Smooth muscle cell (in vitro differentiated cells): ENCODE measurements at regions not wholly inside any gene's neighbourhood (a gene's known extent, or its start where the extent isn't known, plus 50 kb on each side); places are given as distances from the start of the nearest gene placed in this dataset.

ENCODE experiments used
- DNase-seq: peaks from one replicate; lab custom pipeline; 2025; ENCODE audit not compliant: unreplicated experiment; lab: John Stamatoyannopoulos, UW
- H2AFZ ChIP-seq: fragments of 200-600 bp; sonication (generic); 2 replicates; pipeline ENCODE4 v1.6.0; 2016; ENCODE audit warnings: antibody characterized with exemption, low read depth, mild to moderate bottlenecking
- H3F3A ChIP-seq: fragments of 200-600 bp; sonication (generic); 2 replicates; pipeline ENCODE4 v1.6.0; 2017; ENCODE audit warnings: antibody characterized with exemption, low read depth
- H3K27ac ChIP-seq: fragments of 200-600 bp; sonication (generic); 2 replicates; pipeline ENCODE4 v1.5.1; 2016; ENCODE audit warnings: low read depth, mild to moderate bottlenecking
- H3K27me3 ChIP-seq: fragments of 200-600 bp; sonication (generic); 2 replicates; pipeline ENCODE4 v1.6.1; 2016; ENCODE audit warnings: low read depth, mild to moderate bottlenecking
- H3K36me3 ChIP-seq: fragments of 200-600 bp; sonication (generic); 2 replicates; pipeline ENCODE4 v1.5.1; 2016; ENCODE audit warnings: low read depth
- H3K4me1 ChIP-seq: fragments of 200-600 bp; sonication (generic); 2 replicates; pipeline ENCODE4 v1.5.1; 2016; ENCODE audit warnings: low read depth
- H3K4me2 ChIP-seq: fragments of 200-600 bp; sonication (generic); 2 replicates; pipeline ENCODE4 v1.6.0; 2016; ENCODE audit warnings: mild to moderate bottlenecking
- H3K4me3 ChIP-seq: fragments of 200-600 bp; sonication (generic); 2 replicates; pipeline ENCODE4 v1.5.1; 2016; ENCODE audit warnings: mild to moderate bottlenecking
- H3K79me2 ChIP-seq: fragments of 200-600 bp; sonication (generic); 2 replicates; pipeline ENCODE4 v1.6.0; 2016; ENCODE audit warnings: low read depth, mild to moderate bottlenecking
- H3K9ac ChIP-seq: fragments of 200-600 bp; sonication (generic); 2 replicates; pipeline ENCODE4 v1.6.0; 2016; ENCODE audit warnings: low read depth
- H3K9me3 ChIP-seq: fragments of 200-600 bp; sonication (generic); replicated peaks from 2 replicates; pipeline ENCODE4 v1.5.1; 2016; ENCODE audit warnings: low read depth
- H4K20me1 ChIP-seq: fragments of 200-600 bp; sonication (generic); 2 replicates; pipeline ENCODE4 v1.6.0; 2016; ENCODE audit warnings: low read depth
- WGBS: methylation state at CpG from one replicate; pipeline ENCODE4 v1.1.7; 2016; ENCODE audit warnings: low lambda C conversion rate; 5-methylcytosine and 5-hydroxymethylcytosine counted together
- TF ChIP-seq, protein P1 (sequence below): fragments of 200-600 bp; sonication (generic); IDR thresholded peaks from 2 replicates; pipeline ENCODE4 v1.5.1; 2017; ENCODE audit warnings: borderline replicate concordance, mild to moderate bottlenecking, antibody characterized with exemption; ENCODE audit not compliant: insufficient read depth, poor library complexity, severe bottlenecking

DNA sequence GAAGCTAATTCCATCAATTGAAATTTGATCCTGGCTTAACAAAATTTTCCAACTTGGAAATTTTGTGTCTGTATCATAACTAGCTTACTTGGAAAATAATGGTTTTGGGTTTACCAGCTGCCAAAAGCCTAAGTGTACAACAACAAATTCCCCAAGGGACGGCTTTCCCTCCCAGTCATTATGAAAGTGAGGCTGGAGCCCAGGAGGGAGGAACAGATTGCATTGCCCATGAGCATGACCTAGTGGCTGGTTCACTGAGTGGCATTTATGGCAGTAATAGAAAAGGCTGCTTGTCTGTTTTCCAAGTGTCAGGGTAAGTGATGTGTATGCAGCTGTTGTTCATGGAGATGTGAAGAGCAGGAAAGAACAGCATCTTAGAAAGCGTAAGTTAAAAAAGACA, 70.8 kb upstream of the HHIP start:
- no peaks in the 10 kb centered on the region for H3K9me3 ChIP-seq
- no peak overlapping the region for H3K4me3 ChIP-seq
- H3K79me2 ChIP-seq, result no peaks in the 10 kb centered on the region
- no peaks in the 10 kb centered on the region for H3K36me3 ChIP-seq
- no peaks in the 10 kb centered on the region for H4K20me1 ChIP-seq
- DNase-seq, result no peak
- no peaks in the 10 kb centered on the region for H3F3A ChIP-seq
- H3K4me1 ChIP-seq, result no peaks in the 10 kb centered on the region
- H3K9ac ChIP-seq, result no peak overlapping the region
- H3K4me2 ChIP-seq, result no peak overlapping the region
- H3K27ac ChIP-seq, result no peak overlapping the region
- TF ChIP-seq, protein P1, sequence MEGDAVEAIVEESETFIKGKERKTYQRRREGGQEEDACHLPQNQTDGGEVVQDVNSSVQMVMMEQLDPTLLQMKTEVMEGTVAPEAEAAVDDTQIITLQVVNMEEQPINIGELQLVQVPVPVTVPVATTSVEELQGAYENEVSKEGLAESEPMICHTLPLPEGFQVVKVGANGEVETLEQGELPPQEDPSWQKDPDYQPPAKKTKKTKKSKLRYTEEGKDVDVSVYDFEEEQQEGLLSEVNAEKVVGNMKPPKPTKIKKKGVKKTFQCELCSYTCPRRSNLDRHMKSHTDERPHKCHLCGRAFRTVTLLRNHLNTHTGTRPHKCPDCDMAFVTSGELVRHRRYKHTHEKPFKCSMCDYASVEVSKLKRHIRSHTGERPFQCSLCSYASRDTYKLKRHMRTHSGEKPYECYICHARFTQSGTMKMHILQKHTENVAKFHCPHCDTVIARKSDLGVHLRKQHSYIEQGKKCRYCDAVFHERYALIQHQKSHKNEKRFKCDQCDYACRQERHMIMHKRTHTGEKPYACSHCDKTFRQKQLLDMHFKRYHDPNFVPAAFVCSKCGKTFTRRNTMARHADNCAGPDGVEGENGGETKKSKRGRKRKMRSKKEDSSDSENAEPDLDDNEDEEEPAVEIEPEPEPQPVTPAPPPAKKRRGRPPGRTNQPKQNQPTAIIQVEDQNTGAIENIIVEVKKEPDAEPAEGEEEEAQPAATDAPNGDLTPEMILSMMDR, result no peak
- H2AFZ ChIP-seq, result no peak overlapping the region
- H3K27me3 ChIP-seq, result peaks cover 5% of the 10 kb centered on the region
- WGBS, result 83% methylated on average over 2 of the region's 2 CpGs

DNA sequence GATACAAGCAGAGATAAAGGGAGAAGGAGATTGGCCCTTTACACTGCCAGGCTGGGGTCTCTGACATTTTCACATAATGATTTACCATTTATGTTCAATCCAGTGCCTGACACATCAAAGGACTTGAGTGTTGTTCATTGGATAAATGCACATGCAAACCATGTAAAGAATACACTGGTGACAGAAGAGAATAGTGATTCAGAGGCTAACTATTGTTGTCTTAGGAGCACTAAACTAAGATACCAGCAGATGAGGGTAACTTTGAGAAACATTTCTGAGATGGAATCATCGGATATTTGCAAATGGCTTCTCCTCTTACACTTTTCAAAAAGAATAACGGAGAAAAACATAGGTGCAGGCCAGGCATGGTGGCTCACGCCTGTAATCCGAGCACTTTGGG, 67.3 kb upstream of the HHIP start:
- no peak overlapping the region for H3K9ac ChIP-seq
- H3F3A ChIP-seq, result no peaks in the 10 kb centered on the region
- H3K27ac ChIP-seq, result no peak overlapping the region
- H3K4me3 ChIP-seq, result no peak overlapping the region
- no peak for DNase-seq
- no peak overlapping the region for H2AFZ ChIP-seq
- WGBS, result 92% methylated on average over 4 of the region's 4 CpGs
- H3K4me2 ChIP-seq, result no peak overlapping the region
- no peaks in the 10 kb centered on the region for H3K9me3 ChIP-seq
- no peaks in the 10 kb centered on the region for H3K4me1 ChIP-seq
- H4K20me1 ChIP-seq, result no peaks in the 10 kb centered on the region
- H3K27me3 ChIP-seq, result no peaks in the 10 kb centered on the region
- H3K36me3 ChIP-seq, result no peaks in the 10 kb centered on the region
- TF ChIP-seq, protein P1, result no peak
- no peaks in the 10 kb centered on the region for H3K79me2 ChIP-seq

DNA sequence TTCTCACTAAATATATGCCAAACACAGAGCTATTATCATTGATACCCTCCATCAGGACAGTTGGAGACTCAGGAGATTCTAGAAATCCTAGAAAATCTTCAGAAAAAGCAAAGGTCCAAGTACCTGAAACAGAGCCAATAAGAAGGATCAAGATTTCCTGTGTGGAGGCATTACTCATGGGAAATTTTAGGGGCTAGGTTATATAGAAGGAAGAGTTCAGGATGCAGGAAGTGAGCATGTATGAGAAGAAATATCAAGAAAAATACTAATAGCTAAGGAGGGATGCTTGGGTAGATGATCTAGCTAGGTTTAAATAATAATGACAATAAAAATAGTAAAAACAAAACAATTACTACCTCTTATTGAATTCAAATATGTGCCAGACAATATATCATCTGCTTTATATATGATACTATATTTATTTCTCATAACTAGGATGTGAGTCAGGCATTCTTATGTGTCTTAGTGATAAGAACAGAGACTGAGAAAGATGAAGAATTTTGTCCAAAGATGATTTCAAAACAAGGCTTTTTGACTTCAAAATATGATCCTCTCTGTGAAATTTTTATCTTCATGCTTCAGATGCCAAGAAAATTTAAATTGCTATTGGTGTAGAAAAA, 66.4 kb upstream of the HHIP start:
- Histone ChIP-seq H3K79me2 (no peaks in the 10 kb centered on the region), H2AFZ (no peak overlapping the region), H3K4me3 (no peak overlapping the region), H4K20me1 (no peaks in the 10 kb centered on the region), H3K9ac (no peak overlapping the region), H3K27me3 (no peaks in the 10 kb centered on the region), H3K4me1 (no peaks in the 10 kb centered on the region), H3K36me3 (no peaks in the 10 kb centered on the region), H3F3A (no peaks in the 10 kb centered on the region), H3K4me2 (no peak overlapping the region), H3K27ac (no peak overlapping the region), H3K9me3 (no peaks in the 10 kb centered on the region)
- no peak for DNase-seq
- TF ChIP-seq, protein P1, result no peak

DNA sequence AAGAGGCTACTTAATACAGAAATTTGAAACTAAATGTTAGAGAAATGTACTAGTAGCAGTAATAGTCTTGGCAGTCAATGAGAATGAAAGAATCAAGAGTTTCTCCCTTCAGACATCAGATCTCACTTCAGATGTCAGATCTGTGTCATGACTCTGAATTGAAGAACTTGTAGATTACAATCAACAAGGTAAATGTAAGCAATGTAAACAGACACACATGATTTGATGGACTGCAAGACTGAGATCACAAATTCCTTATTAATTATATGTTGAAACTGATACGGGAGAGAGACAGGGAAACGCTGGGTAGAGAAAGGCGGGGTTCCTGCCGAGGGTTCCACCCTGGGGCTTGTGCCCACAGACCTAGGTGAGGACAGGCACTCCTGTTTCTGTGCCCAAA, 65.5 kb upstream of the HHIP start:
- Histone ChIP-seq H4K20me1 (no peaks in the 10 kb centered on the region), H3K4me1 (no peaks in the 10 kb centered on the region), H3K4me3 (no peak overlapping the region), H3K9ac (no peak overlapping the region), H2AFZ (no peak overlapping the region), H3K79me2 (no peaks in the 10 kb centered on the region), H3F3A (no peaks in the 10 kb centered on the region), H3K9me3 (no peaks in the 10 kb centered on the region), H3K27ac (no peak overlapping the region), H3K4me2 (no peak overlapping the region), H3K36me3 (no peaks in the 10 kb centered on the region), H3K27me3 (no peaks in the 10 kb centered on the region)
- 90% methylated on average over 4 of the region's 4 CpGs for WGBS
- TF ChIP-seq, protein P1, result no peak
- no peak for DNase-seq
